Eye (tissue), 1 donor: ENCODE measurements at regions not wholly inside any gene's neighbourhood (a gene's known extent, or its start where the extent isn't known, plus 50 kb on each side); places are given as distances from the start of the nearest gene placed in this dataset.

Experiments
- DNase-seq: peaks from one replicate; pipeline ENCODE4 v3.0.0-alpha.2; 2015

- DNase-seq = no peak
Observed at GRCh38 chr18:4851301-4851976, 345.6 kb downstream of the AKAIN1 start.

- no peak for DNase-seq
Observed at GRCh38 chr18:4847056-4847455, 350.0 kb downstream of the AKAIN1 start.

- DNase-seq = no peak
Observed at GRCh38 chr18:4844320-4844719, 352.7 kb downstream of the AKAIN1 start.

GRCh38 chr18:4843771-4844170, 353.3 kb downstream of the AKAIN1 start:
- DNase-seq = no peak

GRCh38 chr18:4842751-4843150, 354.3 kb downstream of the AKAIN1 start:
- DNase-seq = no peak

- DNase-seq = no peak
Observed at GRCh38 chr18:4842287-4842686, 354.8 kb downstream of the AKAIN1 start.

- DNase-seq = no peak
Observed at GRCh38 chr18:4839639-4840038, 357.4 kb downstream of the AKAIN1 start.

- no peak for DNase-seq
Observed at GRCh38 chr18:4836141-4836540, 360.9 kb downstream of the AKAIN1 start.

- no peak for DNase-seq
Observed at GRCh38 chr18:4831791-4832375, 365.2 kb downstream of the AKAIN1 start.

- no peak for DNase-seq
Observed at GRCh38 chr18:4831127-4831526, 365.9 kb downstream of the AKAIN1 start.

GRCh38 chr18:4823091-4823490, 368.0 kb upstream of the DLGAP1 start:
- no peak for DNase-seq

- DNase-seq = no peak
Observed at GRCh38 chr18:4821801-4822200, 366.7 kb upstream of the DLGAP1 start.

GRCh38 chr18:4817665-4818064, 362.6 kb upstream of the DLGAP1 start:
- DNase-seq = no peak

- DNase-seq = no peak
Observed at GRCh38 chr18:4813708-4814107, 358.6 kb upstream of the DLGAP1 start.

GRCh38 chr18:4808891-4809290, 353.8 kb upstream of the DLGAP1 start:
- DNase-seq = no peak

- peak; percentile 64 for DNase-seq
Observed at GRCh38 chr18:4807604-4808293, 352.6 kb upstream of the DLGAP1 start.

GRCh38 chr18:4806331-4806730, 351.2 kb upstream of the DLGAP1 start:
- DNase-seq = no peak

- no peak for DNase-seq
Observed at GRCh38 chr18:4802296-4802695, 347.2 kb upstream of the DLGAP1 start.

- no peak for DNase-seq
Observed at GRCh38 chr18:4801151-4801550, 346.0 kb upstream of the DLGAP1 start.

GRCh38 chr18:4797002-4797685, 342.0 kb upstream of the DLGAP1 start:
- DNase-seq = no peak

- no peak for DNase-seq
Observed at GRCh38 chr18:4789506-4789905, 334.4 kb upstream of the DLGAP1 start.

- DNase-seq = no peak
Observed at GRCh38 chr18:4781873-4782272, 326.8 kb upstream of the DLGAP1 start.

GRCh38 chr18:4765401-4765800, 310.3 kb upstream of the DLGAP1 start:
- no peak for DNase-seq

GRCh38 chr18:4762330-4762729, 307.2 kb upstream of the DLGAP1 start:
- peak; percentile 27 for DNase-seq
